HepG2 (cell line): ENCODE measurements at regions not wholly inside any gene's neighbourhood (a gene's known extent, or its start where the extent isn't known, plus 50 kb on each side); places are given as distances from the start of the nearest gene placed in this dataset.

Experiments used
- ATAC-seq: fragments of 200-7000 bp; cut with Tn5 transposase; 3 replicates; pipeline ENCODE4 v1.9.1; 2020; ENCODE audit warnings: mild to moderate bottlenecking, moderate library complexity
- BruUV-seq: library from RNA; stranded (reverse); fragments of 400-500 nt; replicated peaks from 2 replicates; lab custom pipeline; 2021; lab: Mats Ljungman, UMichigan
- CTCF ChIA-PET: fragments of 300-600 bp; formaldehyde crosslinking; extraction: SDS; loops from one replicate; lab custom pipeline; 2021; ENCODE audit warnings: low total read pairs, inconsistent platforms, low intra/inter-chr PET ratio; lab: Yijun Ruan, JAX
- POLR2A ChIA-PET: fragments of 350-600 bp; sonication (Branson Sonifier 250); formaldehyde crosslinking; loops from one replicate; lab custom pipeline; 2020; ENCODE audit warnings: antibody characterized with exemption, inconsistent platforms; lab: Yijun Ruan, JAX
- DNase-seq: peaks from one replicate; pipeline ENCODE4 v3.0.0-alpha.2; 2015; ENCODE audit warnings: low spot score
- FAIRE-seq: peaks from 3 replicates; lab custom pipeline; 2011; peaks lifted over from hg19 to GRCh38; lab: Jason Lieb, UNC
- H2AFZ ChIP-seq: one replicate; pipeline ENCODE4 v1.6.1; 2011; ENCODE audit warnings: low read length, inconsistent platforms
- H3K27ac ChIP-seq: fragments of 300-600 bp; 3 replicates; pipeline ENCODE4 v1.8.0; 2011; ENCODE audit warnings: mixed run types, mild to moderate bottlenecking, mixed read lengths, low read length, inconsistent platforms; ENCODE audit not compliant: insufficient read depth; ENCODE audit errors: extremely low read length
- H3K27me3 ChIP-seq, 2 experiments: fragments of 200-600 bp in 1 of 2; 2 replicates in 1 of 2; 3 replicates in 1 of 2; pipeline versions ENCODE4 v1.6.0 to v1.8.0; 2011; ENCODE audit warnings: low read length in 2 of 2, mild to moderate bottlenecking in 2 of 2, moderate library complexity in 2 of 2, inconsistent platforms in 1 of 2; ENCODE audit not compliant: insufficient read depth in 2 of 2, control insufficient read depth in 1 of 2
- H3K36me3 ChIP-seq, 2 experiments: fragments of 200-600 bp in 1 of 2; replicated peaks in 1 of 2; 2 replicates in 1 of 2; 3 replicates in 1 of 2; pipeline versions ENCODE4 v1.5.1 to v1.8.0; 2011; ENCODE audit warnings: low read length in 2 of 2, inconsistent platforms in 1 of 2; ENCODE audit not compliant: insufficient read depth in 2 of 2, control insufficient read depth in 1 of 2
- H3K4me1 ChIP-seq: 2 replicates; pipeline ENCODE4 v1.5.1; 2012; ENCODE audit warnings: low read length, inconsistent platforms; ENCODE audit not compliant: insufficient read depth
- H3K4me2 ChIP-seq: 2 replicates; pipeline ENCODE4 v1.6.0; 2011; ENCODE audit warnings: low read depth, low read length, inconsistent platforms
- H3K4me3 ChIP-seq, 3 experiments: fragments of 200-600 bp in 1 of 3; sonication (generic), shearing (Covaris generic) in 1 of 3; replicated peaks in 1 of 3; 2 replicates each; pipeline ENCODE4 v1.5.1; 2011 to 2016; ENCODE audit warnings: low read length in 3 of 3, inconsistent platforms in 2 of 3, low read depth in 2 of 3, mild to moderate bottlenecking in 2 of 3, control low read depth in 1 of 3, mixed read lengths in 1 of 3; ENCODE audit not compliant: insufficient read depth in 1 of 3
- H3K79me2 ChIP-seq: one replicate; pipeline ENCODE4 v1.6.1; 2011; ENCODE audit warnings: low read length, inconsistent platforms; ENCODE audit not compliant: insufficient read depth
- H3K9ac ChIP-seq: 2 replicates; pipeline ENCODE4 v1.6.0; 2011; ENCODE audit warnings: mild to moderate bottlenecking, low read depth, low read length, inconsistent platforms; ENCODE audit not compliant: insufficient read depth
- H3K9me3 ChIP-seq: 2 replicates; pipeline ENCODE4 v1.5.1; 2012; ENCODE audit warnings: mild to moderate bottlenecking, low read length
- H4K20me1 ChIP-seq: 2 replicates; pipeline ENCODE4 v1.6.0; 2011; ENCODE audit warnings: inconsistent platforms, mild to moderate bottlenecking, low read length, moderate library complexity; ENCODE audit not compliant: insufficient read depth
- ARID5B ChIP-seq: IDR thresholded peaks from 2 replicates; pipeline ENCODE4 v1.4.0; 2020; ENCODE audit warnings: mild to moderate bottlenecking, missing genetic modification reagents
- CREM ChIP-seq, 2 experiments: sonication (generic) in 1 of 2; formaldehyde crosslinking in 1 of 2; IDR thresholded peaks; 2 replicates each; pipeline versions ENCODE4 v1.4.0 to v1.6.1; 2016 to 2020; ENCODE audit warnings: antibody characterized with exemption in 1 of 2, mild to moderate bottlenecking in 1 of 2, missing genetic modification reagents in 1 of 2
- MBNL3 ChIP-seq: fragments of 250-450 bp; sonication (Bioruptor Pico); conservative IDR thresholded peaks from 2 replicates; pipeline ENCODE4 v1.8.0; 2022; ENCODE audit warnings: mild to moderate bottlenecking, inconsistent platforms
- MXD4 ChIP-seq: IDR thresholded peaks from 2 replicates; pipeline ENCODE4 v1.6.1; 2016; ENCODE audit warnings: mild to moderate bottlenecking, missing biosample characterization, missing genetic modification reagents
- REST ChIP-seq, 2 experiments: IDR thresholded peaks; 2 replicates each; pipeline ENCODE4 v1.6.1; 2011 to 2012; ENCODE audit warnings: low read length in 2 of 2, borderline replicate concordance in 1 of 2, low read depth in 1 of 2, mild to moderate bottlenecking in 1 of 2, moderate library complexity in 1 of 2
- SMARCE1 ChIP-seq: fragments of 450-650 bp; IDR thresholded peaks from 2 replicates; pipeline ENCODE4 v1.6.1; 2017; ENCODE audit warnings: borderline replicate concordance
- SNAPC5 ChIP-seq: sonication (generic); formaldehyde crosslinking; IDR thresholded peaks from 2 replicates; pipeline ENCODE4 v1.8.1; 2023; ENCODE audit warnings: mild to moderate bottlenecking, missing genetic modification reagents, borderline replicate concordance
- ZBTB34 ChIP-seq: sonication (generic); formaldehyde crosslinking; IDR thresholded peaks from 2 replicates; pipeline ENCODE4 v1.8.0; 2022; ENCODE audit warnings: mild to moderate bottlenecking, missing genetic modification reagents
- WGBS: methylation state at CpG from one replicate; pipeline ENCODE4 v1.1.6; 2017; ENCODE audit warnings: low lambda C conversion rate; 5-methylcytosine and 5-hydroxymethylcytosine counted together
- in situ Hi-C: cut with HindIII; loops from 2 replicates; pipeline ENCODE4 v1.10.0; 2017; ENCODE audit warnings: low pct_unique_long_range_greater_than_20kb; ENCODE audit not compliant: extremely low pct_ligation_motif_present
- intact Hi-C: fragments of 100-400 bp; cut with micrococcal nuclease; formaldehyde crosslinking; loops from one replicate; pipeline ENCODE4 v1.10.0; 2022; ENCODE audit not compliant: unreplicated experiment

- Histone ChIP-seq H3K4me1 (peaks cover 39% of the 10 kb centered on the region), H3K9me3 (peaks cover 10% of the 10 kb centered on the region; the same call in 1 of the 2 replicates), H3K9ac (no peak overlapping the region), H3K27me3 (no peaks in the 10 kb centered on the region), H3K4me3 (no peak overlapping the region), H3K4me2 (no peak overlapping the region), H3K36me3 (no peaks in the 10 kb centered on the region), H2AFZ (no peak overlapping the region), H4K20me1 (no peaks in the 10 kb centered on the region), H3K27ac (no peak overlapping the region), H3K79me2 (no peaks in the 10 kb centered on the region)
- BruUV-seq = no TSS peak
- no peak for ATAC-seq
- POLR2A ChIA-PET = no interaction called here
- 65% methylated on average over 2 of the region's 2 CpGs for WGBS
- no peak for FAIRE-seq
- CTCF ChIA-PET = no interaction called here
- TF ChIP-seq SMARCE1 = no peak
- TF ChIP-seq ARID5B (CRISPR knock-in tag) = no peak
- no peak for TF ChIP-seq SNAPC5 (CRISPR knock-in tag)
- no peak for TF ChIP-seq REST (IDR thresholded peaks at IDR 0.05; ENCODE audit: borderline replicate concordance in 1 of 2, low read depth in 1 of 2, low read length in 2 of 2)
- TF ChIP-seq MXD4 (CRISPR knock-in tag) = no peak
- no peak for TF ChIP-seq CREM (IDR thresholded peaks at IDR 0.05)
- TF ChIP-seq CREM (CRISPR knock-in tag; IDR thresholded peaks at IDR 0.05) = no peak
- TF ChIP-seq ZBTB34 (CRISPR knock-in tag) = no peak
- no peak for TF ChIP-seq MBNL3
- DNase-seq = no peak
- in situ Hi-C loops = no loop called here
- intact Hi-C loops = no loop called here
These were observed 102.0 kb upstream of the TNFAIP3 start for GRCh38 chr6:137765059-137765458.
